H9 (cell line): ENCODE measurements at regions not wholly inside any gene's neighbourhood (a gene's known extent, or its start where the extent isn't known, plus 50 kb on each side); places are given as distances from the start of the nearest gene placed in this dataset.

Experiments used
- DNase-seq: peaks from one replicate; pipeline ENCODE4 v3.0.0-alpha.2; 2017
- H2AFZ ChIP-seq: one replicate; pipeline ENCODE4 v1.6.1; 2013; ENCODE audit warnings: mild to moderate bottlenecking, low read length, control low read depth, moderate library complexity
- H2AK5ac ChIP-seq: 2 replicates; pipeline ENCODE4 v1.6.1; 2013; ENCODE audit warnings: low read length, control low read depth, mixed read lengths; ENCODE audit not compliant: insufficient read length
- H2BK120ac ChIP-seq: one replicate; pipeline ENCODE4 v1.6.1; 2013; ENCODE audit warnings: low read depth, mild to moderate bottlenecking, low read length, control low read depth, inconsistent platforms; ENCODE audit not compliant: poor library complexity, severe bottlenecking
- H2BK12ac ChIP-seq: 2 replicates; pipeline ENCODE4 v1.6.1; 2013; ENCODE audit warnings: low read length, control low read depth, mixed read lengths, low read depth; ENCODE audit not compliant: insufficient read length
- H2BK15ac ChIP-seq: 2 replicates; pipeline ENCODE4 v1.6.1; 2013; ENCODE audit warnings: low read depth, low read length, control low read depth
- H2BK20ac ChIP-seq: one replicate; pipeline ENCODE4 v1.6.1; 2013; ENCODE audit warnings: low read depth, mild to moderate bottlenecking, low read length, control low read depth, inconsistent platforms; ENCODE audit not compliant: poor library complexity, severe bottlenecking
- H2BK5ac ChIP-seq: 2 replicates; pipeline ENCODE4 v1.6.1; 2013; ENCODE audit warnings: low read length, control low read depth, mixed read lengths; ENCODE audit not compliant: insufficient read length
- H3K14ac ChIP-seq: 2 replicates; pipeline ENCODE4 v1.6.1; 2013; ENCODE audit warnings: low read length, control low read depth; ENCODE audit not compliant: insufficient read depth
- H3K18ac ChIP-seq: 2 replicates; pipeline ENCODE4 v1.6.1; 2013; ENCODE audit warnings: low read depth, mild to moderate bottlenecking, mixed read lengths, low read length, control low read depth; ENCODE audit not compliant: insufficient read length
- H3K23ac ChIP-seq: 2 replicates; pipeline ENCODE4 v1.6.1; 2013; ENCODE audit warnings: low read length, control low read depth, mixed read lengths, low read depth; ENCODE audit not compliant: insufficient read length
- H3K23me2 ChIP-seq: 2 replicates; pipeline ENCODE4 v1.6.1; 2013; ENCODE audit warnings: low read depth, mild to moderate bottlenecking, mixed read lengths, low read length, control low read depth; ENCODE audit not compliant: insufficient read length, poor library complexity, severe bottlenecking
- H3K27ac ChIP-seq: 2 replicates; pipeline ENCODE4 v1.5.1; 2013; ENCODE audit warnings: low read length, control low read depth, mixed read lengths, low read depth; ENCODE audit not compliant: insufficient read length
- H3K27me3 ChIP-seq: 2 replicates; pipeline ENCODE4 v1.6.1; 2013; ENCODE audit warnings: low read length, control low read depth, inconsistent platforms; ENCODE audit not compliant: insufficient read depth
- H3K4ac ChIP-seq: 2 replicates; pipeline ENCODE4 v1.6.1; 2013; ENCODE audit warnings: low read depth, mild to moderate bottlenecking, control low read depth, inconsistent platforms, low read length, moderate library complexity
- H3K4me1 ChIP-seq: 2 replicates; pipeline ENCODE4 v1.6.1; 2013; ENCODE audit warnings: low read length, control low read depth, inconsistent platforms; ENCODE audit not compliant: insufficient read depth
- H3K4me2 ChIP-seq: 2 replicates; pipeline ENCODE4 v1.6.1; 2013; ENCODE audit warnings: low read length, control low read depth, mixed read lengths; ENCODE audit not compliant: insufficient read length, insufficient read depth
- H3K56ac ChIP-seq: 2 replicates; pipeline ENCODE4 v1.6.1; 2013; ENCODE audit warnings: low read depth, mild to moderate bottlenecking, mixed read lengths, low read length, control low read depth; ENCODE audit not compliant: insufficient read length
- H3K79me1 ChIP-seq: 2 replicates; pipeline ENCODE4 v1.6.1; 2013; ENCODE audit warnings: low read depth, mild to moderate bottlenecking, moderate library complexity, low read length, control low read depth, inconsistent platforms; ENCODE audit not compliant: insufficient read depth, poor library complexity, severe bottlenecking
- H3K79me2 ChIP-seq: 2 replicates; pipeline ENCODE4 v1.6.1; 2013; ENCODE audit warnings: low read length, control low read depth, inconsistent platforms; ENCODE audit not compliant: insufficient read depth
- H3K9ac ChIP-seq: 2 replicates; pipeline ENCODE4 v1.6.1; 2013; ENCODE audit warnings: low read length, control low read depth, mixed read lengths; ENCODE audit not compliant: insufficient read length; ENCODE audit errors: extremely low read depth
- H3K9me3 ChIP-seq: one replicate; pipeline ENCODE4 v1.6.1; 2013; ENCODE audit warnings: low read depth, low read length, inconsistent platforms; ENCODE audit not compliant: control insufficient read depth
- H3T11ph ChIP-seq: one replicate; pipeline ENCODE4 v1.6.1; 2013; ENCODE audit warnings: mild to moderate bottlenecking, low read length, control low read depth, inconsistent platforms
- H4K20me1 ChIP-seq: one replicate; pipeline ENCODE4 v1.6.1; 2013; ENCODE audit not compliant: control insufficient read depth, insufficient read length, insufficient read depth
- H4K5ac ChIP-seq: 2 replicates; pipeline ENCODE4 v1.6.1; 2013; ENCODE audit warnings: low read depth, mild to moderate bottlenecking, mixed read lengths, low read length, control low read depth; ENCODE audit not compliant: insufficient read length
- H4K8ac ChIP-seq: replicated peaks from 2 replicates; pipeline ENCODE4 v1.6.1; 2013; ENCODE audit warnings: low read length, control low read depth, mixed read lengths, low read depth; ENCODE audit not compliant: insufficient read length
- H4K91ac ChIP-seq: 2 replicates; pipeline ENCODE4 v1.6.1; 2013; ENCODE audit warnings: low read depth, mild to moderate bottlenecking, moderate library complexity, mixed read lengths, low read length, control low read depth; ENCODE audit not compliant: insufficient read length
- H3K27ac Mint-ChIP-seq, 3 experiments: 2 replicates in 2 of 3; 3 replicates in 1 of 3; pipeline ENCODE4 v1.8.0; 2020 to 2021; ENCODE audit warnings: mixed read lengths in 3 of 3, mild to moderate bottlenecking in 1 of 3, moderate library complexity in 1 of 3
- H3K27me3 Mint-ChIP-seq: 2 replicates; pipeline ENCODE4 v1.8.0; 2021; ENCODE audit warnings: low read depth, mild to moderate bottlenecking, moderate library complexity, mixed read lengths
- H3K36me3 Mint-ChIP-seq, 3 experiments: 2 replicates in 2 of 3; 3 replicates in 1 of 3; pipeline ENCODE4 v1.8.0; 2020 to 2021; ENCODE audit warnings: low read depth in 3 of 3, mixed read lengths in 3 of 3; ENCODE audit not compliant: insufficient read depth in 1 of 3
- H3K4me1 Mint-ChIP-seq, 2 experiments: 2 replicates each; pipeline ENCODE4 v1.8.0; 2020; ENCODE audit warnings: mixed read lengths in 2 of 2
- H3K4me3 Mint-ChIP-seq, 2 experiments: 2 replicates in 1 of 2; 3 replicates in 1 of 2; pipeline ENCODE4 v1.8.0; 2020 to 2021; ENCODE audit warnings: mild to moderate bottlenecking in 2 of 2, mixed read lengths in 2 of 2, moderate library complexity in 1 of 2
- H3K9me3 Mint-ChIP-seq, 2 experiments: 2 replicates in 1 of 2; 3 replicates in 1 of 2; pipeline ENCODE4 v1.8.0; 2020; ENCODE audit warnings: mild to moderate bottlenecking in 2 of 2, mixed read lengths in 2 of 2, moderate library complexity in 1 of 2
- WGBS: extraction: QIAGEN DNeasy Blood & Tissue Kit; methylation state at CpG from one replicate; pipeline ENCODE4 v1.1.7; 2013; ENCODE audit warnings: missing lambda C conversion rate, low lambda C conversion rate, mixed read lengths; ENCODE audit not compliant: insufficient read length; ENCODE audit errors: extremely low coverage; 5-methylcytosine and 5-hydroxymethylcytosine counted together
- TF ChIP-seq, protein P1 (sequence below): fragments of 200-600 bp; sonication (generic); conservative IDR thresholded peaks from 3 replicates; pipeline ENCODE4 v1.8.0; 2021; ENCODE audit warnings: antibody characterized with exemption, mild to moderate bottlenecking

DNA sequence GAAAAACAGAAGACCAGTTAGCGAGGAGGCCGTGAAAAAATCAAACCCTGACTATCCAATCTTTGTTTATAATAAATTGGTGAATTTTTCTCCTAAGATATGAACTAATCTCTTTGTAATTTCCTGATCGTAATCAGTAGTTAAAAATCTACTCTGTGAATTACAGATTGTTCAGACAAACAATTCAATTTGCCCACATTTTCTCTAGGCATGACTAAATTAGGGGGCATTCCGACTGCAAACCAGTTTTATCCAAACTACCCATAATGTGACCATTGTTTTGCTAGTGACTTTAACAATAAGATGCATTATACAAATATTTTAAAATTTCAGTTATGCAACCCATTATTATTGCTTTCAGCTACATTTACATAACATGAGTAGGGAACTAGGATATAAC is 546.9 kb upstream of the ADAMTS5 start:
- no CpG with 5 or more reads among the region's 4 CpGs for WGBS
- Histone ChIP-seq H3K4me2 (no peak overlapping the region), H3K9me3 (peaks cover 5% of the 10 kb centered on the region)

More for the DNA sequence above, 546.9 kb upstream of the ADAMTS5 start:
- Histone ChIP-seq H3K4me1 (no peaks in the 10 kb centered on the region), H3K23me2 (no peaks in the 10 kb centered on the region), H2BK15ac (no peak overlapping the region), H3K79me1 (no peaks in the 10 kb centered on the region), H3K27ac (no peak overlapping the region), H2AFZ (no peak overlapping the region), H4K8ac (no peak overlapping the region), H3K4ac (no peak overlapping the region), H3K14ac (no peak overlapping the region), H3K23ac (no peak overlapping the region), H3K27me3 (no peaks in the 10 kb centered on the region), H4K91ac (no peak overlapping the region), H3K18ac (no peak overlapping the region), H2BK20ac (no peak overlapping the region), H4K5ac (no peak overlapping the region), H2BK120ac (no peak overlapping the region), H4K20me1 (no peaks in the 10 kb centered on the region), H3K9ac (no peak overlapping the region), H3K79me2 (no peaks in the 10 kb centered on the region), H2BK5ac (no peak overlapping the region), H3K56ac (no peak overlapping the region), H3T11ph (no peak overlapping the region), H2BK12ac (no peak overlapping the region), H2AK5ac (no peak overlapping the region)
- no peak for DNase-seq
- Mint-ChIP-seq H3K4me3 (no peak overlapping the region), H3K27ac (no peak overlapping the region), H3K9me3 (peaks cover 20 to 23% of the 10 kb centered on the region in 2 experiments), H3K4me1 (no peaks in the 10 kb centered on the region; a peak in 2 of 4 replicates), H3K36me3 (peaks cover 15 to 22% (median 16%) of the 10 kb centered on the region in 3 experiments), H3K27me3 (no peaks in the 10 kb centered on the region)
- TF ChIP-seq, protein P1, sequence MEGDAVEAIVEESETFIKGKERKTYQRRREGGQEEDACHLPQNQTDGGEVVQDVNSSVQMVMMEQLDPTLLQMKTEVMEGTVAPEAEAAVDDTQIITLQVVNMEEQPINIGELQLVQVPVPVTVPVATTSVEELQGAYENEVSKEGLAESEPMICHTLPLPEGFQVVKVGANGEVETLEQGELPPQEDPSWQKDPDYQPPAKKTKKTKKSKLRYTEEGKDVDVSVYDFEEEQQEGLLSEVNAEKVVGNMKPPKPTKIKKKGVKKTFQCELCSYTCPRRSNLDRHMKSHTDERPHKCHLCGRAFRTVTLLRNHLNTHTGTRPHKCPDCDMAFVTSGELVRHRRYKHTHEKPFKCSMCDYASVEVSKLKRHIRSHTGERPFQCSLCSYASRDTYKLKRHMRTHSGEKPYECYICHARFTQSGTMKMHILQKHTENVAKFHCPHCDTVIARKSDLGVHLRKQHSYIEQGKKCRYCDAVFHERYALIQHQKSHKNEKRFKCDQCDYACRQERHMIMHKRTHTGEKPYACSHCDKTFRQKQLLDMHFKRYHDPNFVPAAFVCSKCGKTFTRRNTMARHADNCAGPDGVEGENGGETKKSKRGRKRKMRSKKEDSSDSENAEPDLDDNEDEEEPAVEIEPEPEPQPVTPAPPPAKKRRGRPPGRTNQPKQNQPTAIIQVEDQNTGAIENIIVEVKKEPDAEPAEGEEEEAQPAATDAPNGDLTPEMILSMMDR, result no peak
